Lower lobe of right lung (tissue), 2 donors: ENCODE measurements at regions not wholly inside any gene's neighbourhood (a gene's known extent, or its start where the extent isn't known, plus 50 kb on each side); places are given as distances from the start of the nearest gene placed in this dataset.

Source experiments
- ATAC-seq, 2 donors: fragments of 200-7000 bp; cut with Tn5 transposase; one replicate each; pipeline ENCODE4 v1.9.1; 2020 to 2022; ENCODE audit warnings: mild to moderate bottlenecking in 2 of 2, moderate library complexity in 2 of 2
- DNase-seq: peaks from one replicate; pipeline ENCODE4 v3.0.0-alpha.2; 2020
- H3K27ac ChIP-seq: fragments of 200-600 bp; one replicate; pipeline ENCODE4 v1.8.0; 2022
- H3K27me3 ChIP-seq: fragments of 200-600 bp; one replicate; pipeline ENCODE4 v1.8.0; 2022; ENCODE audit warnings: low read depth
- H3K36me3 ChIP-seq: fragments of 200-600 bp; one replicate; pipeline ENCODE4 v1.8.0; 2022; ENCODE audit warnings: mild to moderate bottlenecking
- H3K4me1 ChIP-seq: fragments of 200-600 bp; one replicate; pipeline ENCODE4 v1.8.0; 2022
- H3K4me3 ChIP-seq: fragments of 200-600 bp; one replicate; pipeline ENCODE4 v1.8.0; 2022; ENCODE audit warnings: mild to moderate bottlenecking
- H3K9me3 ChIP-seq: fragments of 200-600 bp; one replicate; pipeline ENCODE4 v1.8.0; 2022
- intact Hi-C: fragments of 100-400 bp; cut with DNase I; formaldehyde crosslinking; loops from one replicate; pipeline ENCODE4 v1.11.0; 2022
- TF ChIP-seq, protein P1 (sequence below): fragments of 200-600 bp; IDR thresholded peaks from one replicate; pipeline ENCODE4 v1.8.0; 2022; ENCODE audit warnings: antibody characterized with exemption, mild to moderate bottlenecking
- donor health status: DM: no; HTN: yes; CAD: no; lungs with severe emphysema.

DNA sequence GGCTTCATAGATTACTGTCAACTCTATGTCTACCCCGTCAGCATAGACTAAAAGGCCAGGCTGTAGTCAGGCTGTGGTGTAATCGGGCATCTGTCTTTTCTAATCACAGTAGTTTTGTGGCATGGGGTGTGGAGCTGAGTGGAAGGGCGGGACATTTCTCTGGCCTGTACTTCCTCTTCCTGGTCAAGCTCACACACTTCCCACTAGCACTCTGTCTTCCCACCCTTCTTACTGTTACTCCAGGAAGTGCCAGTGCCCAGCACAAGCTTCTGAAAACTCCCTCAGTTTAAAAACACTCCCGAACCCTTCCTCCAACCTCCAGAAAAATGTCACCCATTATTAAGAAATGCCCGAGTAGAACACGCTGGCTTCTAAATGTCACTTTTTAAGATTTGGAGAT, 229.8 kb downstream of the KLF5 start:
- no peaks in the 10 kb centered on the region for H3K4me1 ChIP-seq
- H3K27ac ChIP-seq: no peak overlapping the region
- TF ChIP-seq, protein P1, sequence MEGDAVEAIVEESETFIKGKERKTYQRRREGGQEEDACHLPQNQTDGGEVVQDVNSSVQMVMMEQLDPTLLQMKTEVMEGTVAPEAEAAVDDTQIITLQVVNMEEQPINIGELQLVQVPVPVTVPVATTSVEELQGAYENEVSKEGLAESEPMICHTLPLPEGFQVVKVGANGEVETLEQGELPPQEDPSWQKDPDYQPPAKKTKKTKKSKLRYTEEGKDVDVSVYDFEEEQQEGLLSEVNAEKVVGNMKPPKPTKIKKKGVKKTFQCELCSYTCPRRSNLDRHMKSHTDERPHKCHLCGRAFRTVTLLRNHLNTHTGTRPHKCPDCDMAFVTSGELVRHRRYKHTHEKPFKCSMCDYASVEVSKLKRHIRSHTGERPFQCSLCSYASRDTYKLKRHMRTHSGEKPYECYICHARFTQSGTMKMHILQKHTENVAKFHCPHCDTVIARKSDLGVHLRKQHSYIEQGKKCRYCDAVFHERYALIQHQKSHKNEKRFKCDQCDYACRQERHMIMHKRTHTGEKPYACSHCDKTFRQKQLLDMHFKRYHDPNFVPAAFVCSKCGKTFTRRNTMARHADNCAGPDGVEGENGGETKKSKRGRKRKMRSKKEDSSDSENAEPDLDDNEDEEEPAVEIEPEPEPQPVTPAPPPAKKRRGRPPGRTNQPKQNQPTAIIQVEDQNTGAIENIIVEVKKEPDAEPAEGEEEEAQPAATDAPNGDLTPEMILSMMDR: no peak
- no peaks in the 10 kb centered on the region for H3K27me3 ChIP-seq
- H3K4me3 ChIP-seq: no peak overlapping the region
- H3K36me3 ChIP-seq: no peaks in the 10 kb centered on the region
- no peaks in the 10 kb centered on the region for H3K9me3 ChIP-seq
- DNase-seq (no peak), ATAC-seq (no peak)
- intact Hi-C loops: no loop called here

DNA sequence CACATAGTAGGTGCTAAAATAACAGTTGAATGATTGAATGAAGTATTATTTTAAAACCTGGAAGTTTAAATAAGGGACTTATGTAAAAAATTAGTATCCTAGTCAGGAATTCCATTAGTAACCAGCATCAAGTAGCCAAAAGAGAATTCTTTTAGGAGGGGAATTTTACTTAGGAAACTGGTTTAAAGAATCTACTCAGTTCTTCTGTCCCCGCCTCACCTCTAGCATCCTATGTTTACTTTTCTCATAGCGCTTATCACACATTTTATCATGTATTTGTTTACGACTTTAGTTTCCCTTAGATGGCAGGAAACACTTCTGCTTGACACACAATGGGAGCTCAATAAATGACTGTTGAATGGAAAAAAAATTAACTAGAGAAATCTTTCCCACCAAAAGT, 229.0 kb downstream of the KLF5 start:
- Histone ChIP-seq H3K27me3 (no peaks in the 10 kb centered on the region), H3K4me3 (no peak overlapping the region), H3K27ac (no peak overlapping the region), H3K36me3 (no peaks in the 10 kb centered on the region), H3K9me3 (no peaks in the 10 kb centered on the region), H3K4me1 (no peaks in the 10 kb centered on the region)
- DNase-seq (no peak), ATAC-seq (no peak)
- TF ChIP-seq, protein P1: no peak
- intact Hi-C loops: no loop called here

DNA sequence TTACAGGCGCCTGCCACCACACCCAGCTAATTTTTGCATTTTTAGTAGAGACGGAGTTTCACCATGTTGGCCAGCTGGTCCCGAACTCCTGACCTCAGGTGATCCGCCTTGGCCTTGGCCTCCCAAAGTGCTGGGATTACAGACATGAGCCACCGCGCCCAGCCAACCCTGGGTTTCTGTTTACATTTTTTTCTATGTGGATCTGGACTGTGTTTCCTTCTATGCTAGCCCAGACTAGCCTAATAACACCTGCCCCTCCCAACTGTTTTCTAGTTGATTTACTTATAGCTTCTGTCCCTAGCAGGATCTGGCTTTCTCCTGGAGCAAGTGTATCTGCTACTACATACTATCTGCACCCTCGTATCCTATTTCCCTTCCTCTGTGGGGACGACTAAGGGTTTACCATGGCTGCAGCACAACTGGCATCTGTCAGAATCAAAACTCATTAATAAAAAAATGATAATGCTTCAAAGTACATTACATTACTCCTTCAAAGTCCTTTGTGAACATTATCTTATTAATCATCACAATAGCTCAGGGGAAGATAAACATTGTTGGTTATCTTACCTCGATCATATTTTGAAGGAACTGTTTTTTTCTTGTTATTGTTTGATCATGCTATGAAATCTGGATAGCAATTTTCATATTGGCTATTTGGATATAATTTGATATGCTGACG, 228.3 kb downstream of the KLF5 start:
- TF ChIP-seq, protein P1: no peak
- ATAC-seq (no peak), DNase-seq (no peak)
- Histone ChIP-seq H3K9me3 (no peaks in the 10 kb centered on the region), H3K4me3 (no peak overlapping the region), H3K36me3 (no peaks in the 10 kb centered on the region), H3K27ac (no peak overlapping the region), H3K4me1 (no peaks in the 10 kb centered on the region), H3K27me3 (no peaks in the 10 kb centered on the region)
- intact Hi-C loops: no loop called here

DNA sequence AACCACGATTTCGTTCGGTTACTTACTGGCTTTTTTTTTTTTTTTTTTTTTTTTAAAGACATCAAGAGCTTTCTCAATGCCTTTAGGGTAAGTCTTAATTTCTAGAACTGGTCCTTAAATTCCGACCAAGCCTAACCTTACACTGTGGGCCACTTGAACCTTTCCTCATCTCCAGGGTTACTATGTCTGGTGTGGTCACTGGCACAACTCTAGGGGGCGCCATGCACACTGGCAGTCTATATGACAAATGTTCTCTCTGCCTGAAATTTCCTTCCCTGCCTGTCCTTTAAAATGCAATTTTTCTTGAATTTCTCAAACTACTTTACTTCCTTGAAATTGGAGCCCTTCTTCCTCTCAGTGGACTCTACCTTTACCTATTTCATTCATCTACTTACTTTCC, 227.4 kb downstream of the KLF5 start:
- no peaks in the 10 kb centered on the region for H3K9me3 ChIP-seq
- ATAC-seq: no peak
- no peak overlapping the region for H3K4me3 ChIP-seq
- intact Hi-C loops: no loop called here
- no peak for DNase-seq
- no peaks in the 10 kb centered on the region for H3K4me1 ChIP-seq
- no peaks in the 10 kb centered on the region for H3K27me3 ChIP-seq
- H3K27ac ChIP-seq: no peak overlapping the region
- no peaks in the 10 kb centered on the region for H3K36me3 ChIP-seq
- TF ChIP-seq, protein P1: no peak

DNA sequence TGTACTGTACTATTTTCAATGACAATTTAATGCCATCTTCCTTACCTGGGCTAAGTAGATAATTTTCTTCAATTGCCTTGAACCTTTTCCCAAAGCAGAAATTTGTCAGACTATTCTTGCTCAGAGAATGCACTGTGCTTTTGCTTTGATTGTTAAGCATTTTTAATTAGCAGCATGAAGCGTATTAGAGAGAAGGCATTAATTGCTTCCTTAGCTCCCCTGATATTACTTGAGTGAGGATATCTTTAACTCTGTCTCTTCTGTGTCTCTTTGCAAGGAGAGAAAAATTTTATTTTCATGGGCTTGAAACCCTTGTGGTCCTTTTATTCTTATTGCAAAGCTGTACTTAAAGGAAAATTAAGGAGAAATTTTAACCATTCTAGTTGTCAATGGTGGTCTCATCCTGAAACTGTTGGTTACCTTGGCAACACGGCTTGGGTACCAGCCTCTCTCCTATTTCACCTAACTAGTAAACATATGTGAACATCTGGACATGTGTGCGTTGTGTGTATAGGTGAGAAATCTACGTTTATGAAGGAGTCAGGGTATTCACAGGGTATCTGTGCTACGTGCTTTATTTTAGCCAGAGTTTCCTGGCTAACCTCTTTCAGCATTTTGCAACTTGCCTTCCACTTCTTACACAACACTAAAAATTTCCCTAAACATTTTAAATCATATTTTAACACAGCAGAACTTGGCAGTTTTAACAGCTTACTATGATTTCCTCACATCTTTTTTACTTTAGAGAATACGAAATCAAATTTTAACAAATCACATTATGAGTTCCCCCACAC, 225.5 kb downstream of the KLF5 start:
- DNase-seq (no peak), ATAC-seq (no peak)
- H3K27ac ChIP-seq: no peak overlapping the region
- intact Hi-C loops: no loop called here
- no peaks in the 10 kb centered on the region for H3K4me1 ChIP-seq
- TF ChIP-seq, protein P1: no peak
- no peaks in the 10 kb centered on the region for H3K36me3 ChIP-seq
- no peaks in the 10 kb centered on the region for H3K9me3 ChIP-seq
- no peak overlapping the region for H3K4me3 ChIP-seq
- H3K27me3 ChIP-seq: no peaks in the 10 kb centered on the region
